ENCODE measurements at regions not wholly inside any gene's neighbourhood (a gene's known extent, or its start where the extent isn't known, plus 50 kb on each side); places are given as distances from the start of the nearest gene placed in this dataset.
"Not testable (repeated sequence)": the region's sequence is repeated elsewhere in the genome, so short reads cannot be mapped to it uniquely, and the experiment has no call there.

DNA sequence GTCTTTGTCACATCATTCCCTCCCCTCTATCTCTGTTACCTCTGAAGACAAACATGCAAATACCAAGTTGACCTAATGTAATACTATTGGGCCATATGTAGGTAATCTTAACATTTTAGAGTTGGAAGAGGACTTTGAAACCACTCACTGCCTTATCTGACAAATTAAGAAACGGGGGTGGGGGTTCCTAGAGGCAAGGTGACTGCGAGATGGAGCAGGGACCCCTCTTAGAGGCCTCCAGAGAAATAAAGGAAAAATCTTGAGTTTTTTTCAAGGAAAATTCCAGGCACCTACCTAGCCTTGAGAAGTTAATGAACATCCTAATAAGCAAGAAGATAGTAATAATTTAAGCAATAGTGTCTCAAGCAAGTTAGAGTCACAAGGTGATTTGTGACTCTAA is 270.8 kb downstream of the CD83 start:
- no peak for DNase-seq (ENCODE audit: low spot score)

DNA sequence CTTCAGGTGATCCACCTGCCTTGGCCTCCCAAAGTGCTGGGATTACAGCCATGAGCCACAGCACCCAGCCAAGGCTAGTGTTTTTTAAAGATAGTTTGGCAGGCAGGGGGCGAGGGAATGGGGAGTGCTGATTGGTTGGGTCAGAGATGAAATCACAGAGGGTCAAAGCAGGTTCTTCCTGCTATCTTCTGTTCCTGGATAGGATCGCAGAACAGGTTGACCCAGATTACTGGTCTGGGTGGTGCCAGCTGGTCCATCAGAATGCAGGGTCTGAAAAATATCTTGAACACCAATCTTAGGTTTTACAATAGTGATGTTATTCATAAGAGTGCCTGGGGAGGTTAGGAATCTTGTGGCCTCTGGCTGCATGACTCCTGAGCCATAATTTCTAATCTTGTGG is 272.2 kb downstream of the CD83 start:
- not testable (repeated sequence) for DNase-seq (ENCODE audit: low spot score)

- DNase-seq (ENCODE audit: low spot score), result no peak
Observed at GRCh38 chr6:14390805-14391204, 273.2 kb downstream of the CD83 start.

DNA sequence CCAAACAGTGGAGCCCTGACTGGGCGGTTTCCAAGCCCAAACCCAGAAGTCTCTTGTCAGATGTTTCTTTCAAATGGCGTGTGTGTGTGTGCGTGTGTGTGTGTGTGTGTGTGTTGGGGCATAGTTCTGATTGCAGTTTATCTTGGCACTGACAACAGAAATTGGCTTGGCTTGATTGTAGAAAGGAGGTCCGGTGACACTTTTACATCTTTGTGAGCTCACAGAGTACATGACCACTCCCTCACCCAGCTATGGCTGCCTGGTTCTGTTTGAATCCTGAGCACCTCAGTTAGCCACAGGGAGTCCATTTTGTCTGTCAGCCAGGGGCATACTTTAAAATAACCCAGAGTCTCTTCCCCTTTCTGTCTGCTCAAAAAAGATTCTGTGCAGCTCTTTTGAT is 276.3 kb downstream of the CD83 start:
- DNase-seq (ENCODE audit: low spot score), result no peak

DNA sequence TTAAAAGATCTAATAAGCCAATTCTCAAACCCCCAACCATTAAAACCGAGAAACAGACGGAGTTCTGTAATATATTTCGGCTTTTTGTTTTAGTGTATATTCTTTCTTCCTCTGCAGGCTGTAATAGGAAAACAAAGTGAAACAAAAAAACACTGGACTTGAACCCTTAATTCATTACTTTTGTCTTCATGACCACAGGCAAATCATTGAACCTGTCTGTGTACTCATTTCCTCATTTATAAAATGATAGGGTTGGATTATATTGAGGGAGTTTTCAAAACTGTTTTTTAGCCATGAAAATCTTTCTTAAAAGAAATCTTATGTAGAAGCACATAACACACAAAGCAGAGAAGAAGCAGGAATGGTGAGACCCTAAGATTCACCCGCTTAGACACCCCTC is 278.8 kb downstream of the CD83 start:
- no peak for DNase-seq (ENCODE audit: low spot score)

DNA sequence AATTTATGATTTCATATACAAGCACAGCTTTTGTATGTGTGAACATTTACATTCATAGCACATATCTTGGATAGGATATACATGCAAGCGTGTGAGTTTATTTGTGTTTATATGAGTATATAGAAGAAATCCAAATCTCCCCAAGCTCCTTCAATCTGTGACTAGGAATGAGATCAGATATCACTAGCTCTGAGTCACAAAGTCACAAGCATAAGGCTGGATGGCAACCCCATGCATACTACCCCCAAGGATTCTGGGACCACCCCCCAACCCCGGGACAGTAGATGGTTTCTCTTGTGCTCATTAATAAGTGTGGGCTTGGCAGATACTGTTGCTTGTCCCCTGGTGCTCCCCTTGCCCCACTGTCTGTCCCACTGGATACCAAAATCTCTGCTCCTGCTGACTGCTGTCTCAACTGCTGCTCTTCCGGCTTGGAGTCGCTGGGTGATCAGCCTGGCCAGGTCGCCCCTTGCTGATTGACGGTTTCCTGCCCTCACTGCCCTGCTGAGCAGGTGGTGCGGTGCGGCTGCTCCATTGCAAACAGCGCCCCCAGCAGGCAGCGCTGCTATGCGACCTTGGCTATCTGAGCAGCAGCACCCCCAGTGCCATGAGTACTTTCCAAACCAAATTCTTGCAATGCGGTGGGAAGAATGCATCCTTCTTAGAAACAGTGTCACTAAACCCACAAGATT is 279.4 kb downstream of the CD83 start:
- no peak for DNase-seq (ENCODE audit: low spot score)

GRCh38 chr6:14397518-14397901 is 279.9 kb downstream of the CD83 start:
- DNase-seq (ENCODE audit: low spot score), result no peak

DNA sequence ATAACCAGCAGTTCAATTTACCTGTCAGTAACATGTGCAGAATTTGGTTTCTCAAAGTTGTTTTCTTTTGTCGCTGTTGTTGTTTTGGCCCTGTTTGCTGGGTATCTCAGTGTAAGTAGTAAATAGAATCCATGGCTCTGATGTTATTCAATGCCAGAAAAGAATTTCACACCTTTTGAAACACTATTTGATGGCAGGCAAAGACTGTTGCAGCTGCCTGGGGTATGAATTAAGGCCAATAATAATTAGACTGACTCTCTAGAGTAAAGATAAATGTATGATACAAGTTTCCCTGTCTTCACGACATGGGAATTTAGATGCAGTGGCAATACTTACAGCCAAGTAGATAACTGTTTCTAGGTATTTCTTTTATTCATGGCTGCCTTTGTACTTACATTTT is 281.4 kb downstream of the CD83 start:
- DNase-seq (ENCODE audit: low spot score), result no peak

GRCh38 chr6:14399635-14400034 is 282.1 kb downstream of the CD83 start:
- no peak for DNase-seq (ENCODE audit: low spot score)

- no peak for DNase-seq (ENCODE audit: low spot score)
Observed at GRCh38 chr6:14401246-14401645, 283.7 kb downstream of the CD83 start.

DNA sequence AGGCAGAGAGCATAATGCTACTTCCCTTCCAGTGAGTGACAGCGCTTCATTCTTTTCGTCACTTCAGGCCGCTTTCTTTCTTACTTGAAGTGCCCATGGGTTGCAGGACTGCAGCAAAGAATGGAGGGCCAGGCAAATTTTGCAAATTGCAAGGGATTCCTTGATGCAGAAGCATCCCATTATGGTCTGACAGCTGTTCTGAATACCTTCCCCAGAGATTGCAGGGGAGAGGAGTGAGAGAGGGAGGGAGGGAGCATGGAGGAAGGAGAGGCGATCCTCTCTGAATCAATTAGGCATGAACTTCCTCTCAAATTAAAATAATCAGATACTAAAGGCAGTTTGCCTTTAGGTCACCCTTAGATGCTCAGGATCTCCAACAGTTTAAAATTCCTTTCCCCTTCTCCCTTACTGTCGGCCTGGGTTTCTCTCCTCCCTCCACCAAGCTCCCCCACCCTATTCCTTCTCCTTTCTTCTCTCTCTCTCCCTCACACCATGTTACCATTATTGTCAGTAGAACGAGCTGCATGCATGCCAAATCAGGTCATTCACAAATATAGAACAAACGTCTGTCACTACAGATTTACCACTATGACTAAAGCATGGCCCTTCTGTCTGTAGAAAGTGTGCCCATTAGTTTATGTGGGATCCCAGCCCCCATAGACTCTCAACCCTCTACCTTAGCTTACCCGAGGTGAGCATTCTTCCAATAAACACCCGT is 289.2 kb downstream of the CD83 start:
- no peak for DNase-seq (ENCODE audit: low spot score)

GRCh38 chr6:14408446-14408845 is 290.9 kb downstream of the CD83 start:
- no peak for DNase-seq (ENCODE audit: low spot score)

- no peak for DNase-seq (ENCODE audit: low spot score)
Observed at GRCh38 chr6:14412026-14412425, 294.5 kb downstream of the CD83 start.

DNA sequence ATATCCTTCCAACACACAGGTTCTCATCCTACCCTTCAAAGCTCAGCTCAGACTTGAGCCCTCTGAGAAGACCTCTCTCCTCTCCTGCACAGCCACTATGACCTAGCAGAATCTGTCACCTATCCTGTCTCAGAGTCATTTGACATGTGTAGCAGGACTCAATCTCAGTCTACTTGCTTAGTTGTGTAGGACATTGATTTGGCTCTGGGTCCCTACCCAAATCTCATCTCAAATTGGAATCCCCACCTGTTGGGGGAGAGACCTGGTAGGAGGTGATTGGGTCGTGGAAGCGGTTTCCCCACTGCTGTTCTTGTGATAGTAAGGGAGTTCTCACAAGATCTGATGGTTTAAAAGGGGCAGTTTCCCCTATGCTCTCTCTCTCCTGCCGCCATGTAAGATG is 297.9 kb downstream of the CD83 start:
- no peak for DNase-seq (ENCODE audit: low spot score)

- no peak for DNase-seq (ENCODE audit: low spot score)
Observed at GRCh38 chr6:14417377-14417776, 299.8 kb downstream of the CD83 start.

GRCh38 chr6:14419224-14419623 is 301.7 kb downstream of the CD83 start:
- not testable (repeated sequence) for DNase-seq (ENCODE audit: low spot score)

DNA sequence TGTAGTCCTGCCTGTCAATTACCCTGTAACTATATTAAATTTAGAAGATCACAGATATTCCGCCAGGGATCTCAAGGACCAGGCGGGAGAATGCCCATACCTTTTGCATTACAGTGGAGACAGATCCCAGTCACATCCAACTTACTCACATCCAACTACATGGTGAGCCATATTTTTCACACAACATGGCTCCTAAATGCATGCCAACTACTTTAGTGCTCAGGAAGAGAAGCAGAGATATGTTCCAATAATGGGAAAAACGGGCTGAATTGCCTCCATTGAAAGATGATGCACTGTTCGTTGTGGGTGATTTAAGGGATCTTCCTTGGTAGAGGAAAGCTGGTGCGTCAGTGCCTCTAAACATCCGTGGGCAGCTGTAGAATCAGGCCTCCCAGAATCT is 304.5 kb downstream of the CD83 start:
- DNase-seq (ENCODE audit: low spot score), result no peak

DNA sequence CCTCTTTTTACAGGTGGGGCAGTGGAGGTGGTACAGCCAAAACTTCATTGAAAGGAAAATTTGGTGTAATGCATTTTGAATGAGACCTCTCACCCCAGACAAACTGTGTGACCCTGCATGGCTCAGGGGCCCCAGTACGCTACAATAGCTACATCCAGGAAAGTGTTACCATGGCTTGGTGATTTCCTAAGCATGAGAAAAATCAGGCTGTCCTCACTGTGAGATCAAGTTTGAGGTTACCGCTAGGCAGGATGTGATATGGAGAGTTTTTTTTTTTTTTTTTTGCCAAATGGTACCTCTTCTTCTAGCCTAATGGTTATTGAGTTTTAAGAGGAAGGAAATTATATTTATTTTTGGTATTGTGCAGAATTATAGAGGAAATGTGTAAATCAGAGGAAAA is 305.3 kb downstream of the CD83 start:
- DNase-seq (ENCODE audit: low spot score), result no peak

GRCh38 chr6:14423330-14423729 is 305.8 kb downstream of the CD83 start:
- no peak for DNase-seq (ENCODE audit: low spot score)

DNA sequence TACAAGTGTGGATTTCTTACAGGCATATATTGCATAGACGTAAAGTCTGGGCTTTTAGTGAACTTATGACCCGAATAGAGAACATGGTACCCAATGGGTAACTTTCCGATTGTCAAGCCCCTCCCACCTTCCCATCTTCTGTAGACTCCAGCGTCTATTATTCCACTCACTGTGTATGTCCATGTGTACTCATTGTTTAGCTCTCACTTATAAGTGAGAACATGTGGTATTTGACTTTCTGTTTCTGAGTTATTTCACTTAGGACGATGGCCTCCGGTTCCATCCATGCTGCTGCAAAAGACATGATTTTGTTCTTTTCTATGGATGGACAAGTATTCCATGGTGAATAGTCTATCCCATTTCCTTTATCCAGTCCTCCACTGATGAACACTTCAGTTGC is 306.4 kb downstream of the CD83 start:
- no peak for DNase-seq (ENCODE audit: low spot score)

- DNase-seq (ENCODE audit: low spot score), result no peak
Observed at GRCh38 chr6:14425805-14426204, 308.2 kb downstream of the CD83 start.

DNA sequence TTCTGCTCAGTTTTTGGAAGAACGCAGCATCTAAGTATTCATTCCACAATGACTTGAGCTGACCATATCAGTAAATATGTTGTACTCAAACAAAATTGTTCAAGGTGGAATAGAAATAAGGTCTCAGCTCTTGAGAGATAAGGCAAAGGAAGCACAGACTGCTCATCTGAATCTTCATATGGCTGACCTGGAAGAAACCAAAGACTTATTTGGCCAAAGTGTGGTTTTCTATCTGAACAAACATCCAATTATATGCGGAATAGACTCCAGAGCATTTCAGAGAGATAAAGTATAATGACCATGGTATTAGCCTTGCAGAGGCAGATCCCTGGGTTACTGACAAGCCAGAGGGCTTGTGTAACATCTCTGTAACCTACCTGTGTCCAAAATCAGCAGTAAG is 308.7 kb downstream of the CD83 start:
- no peak for DNase-seq (ENCODE audit: low spot score)

DNA sequence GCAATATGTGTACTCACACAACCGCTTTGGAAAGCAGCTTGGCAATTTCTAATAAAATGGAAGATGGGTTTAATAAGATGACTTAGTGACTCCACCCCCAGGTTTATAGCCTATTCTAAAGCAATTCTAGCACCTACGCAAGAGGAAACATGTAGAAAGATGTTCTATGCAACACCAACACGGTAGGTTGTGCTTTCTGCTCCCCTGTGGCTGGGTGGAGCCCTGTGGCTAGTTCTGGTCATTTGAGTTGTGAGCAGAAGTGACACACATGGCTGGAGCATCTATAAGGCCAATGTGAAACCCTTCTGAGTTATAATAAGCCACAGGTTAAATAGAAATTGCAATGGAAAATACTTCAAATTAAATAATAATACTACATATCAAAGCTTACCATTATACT is 310.7 kb downstream of the CD83 start:
- no peak for DNase-seq (ENCODE audit: low spot score)
